CD4-positive, alpha-beta T cell treated with Interleukin-15 for 4 hours (primary cell): ENCODE measurements at regions not wholly inside any gene's neighbourhood (a gene's known extent, or its start where the extent isn't known, plus 50 kb on each side); places are given as distances from the start of the nearest gene placed in this dataset.

Experiments
- DNase-seq: peaks from one replicate; pipeline ENCODE4 v3.0.0-alpha.2; 2020; ENCODE audit warnings: low spot score

- DNase-seq: no peak
Observed at GRCh38 chr5:61790678-61791077, 458.6 kb downstream of the ZSWIM6 start.

- no peak for DNase-seq
Observed at GRCh38 chr5:61796773-61797172, 464.7 kb downstream of the ZSWIM6 start.

GRCh38 chr5:61800450-61800849 lies 468.4 kb downstream of the ZSWIM6 start:
- DNase-seq: no peak

- no peak for DNase-seq
Observed at GRCh38 chr5:61801174-61801573, 469.1 kb downstream of the ZSWIM6 start.

GRCh38 chr5:61802456-61802855 lies 470.4 kb downstream of the ZSWIM6 start:
- DNase-seq: no peak

- no peak for DNase-seq
Observed at GRCh38 chr5:61805101-61805500, 473.0 kb downstream of the ZSWIM6 start.

- no peak for DNase-seq
Observed at GRCh38 chr5:61806491-61807020, 474.5 kb downstream of the ZSWIM6 start.

GRCh38 chr5:61808091-61808490 lies 476.0 kb downstream of the ZSWIM6 start:
- DNase-seq: no peak

- DNase-seq: no peak
Observed at GRCh38 chr5:61808909-61809308, 476.9 kb downstream of the ZSWIM6 start.

GRCh38 chr5:61809651-61810050 lies 477.6 kb downstream of the ZSWIM6 start:
- no peak for DNase-seq

GRCh38 chr5:61811052-61811451 lies 479.0 kb downstream of the ZSWIM6 start:
- DNase-seq: no peak

GRCh38 chr5:61813361-61813760 lies 481.3 kb downstream of the ZSWIM6 start:
- no peak for DNase-seq

GRCh38 chr5:61815339-61815738 lies 483.3 kb downstream of the ZSWIM6 start:
- DNase-seq: no peak

- no peak for DNase-seq
Observed at GRCh38 chr5:61816146-61816545, 484.1 kb downstream of the ZSWIM6 start.

GRCh38 chr5:61816585-61817450 lies 484.8 kb downstream of the ZSWIM6 start:
- DNase-seq: no peak

GRCh38 chr5:61817472-61818326 lies 485.6 kb downstream of the ZSWIM6 start:
- DNase-seq: no peak

- no peak for DNase-seq
Observed at GRCh38 chr5:61820836-61821235, 485.2 kb upstream of the KIF2A start.

GRCh38 chr5:61821561-61821960 lies 484.4 kb upstream of the KIF2A start:
- DNase-seq: no peak

GRCh38 chr5:61822584-61822983 lies 483.4 kb upstream of the KIF2A start:
- no peak for DNase-seq

- no peak for DNase-seq
Observed at GRCh38 chr5:61823065-61823464, 482.9 kb upstream of the KIF2A start.

GRCh38 chr5:61823781-61824180 lies 482.2 kb upstream of the KIF2A start:
- no peak for DNase-seq

GRCh38 chr5:61824396-61824795 lies 481.6 kb upstream of the KIF2A start:
- DNase-seq: no peak

- DNase-seq: no peak
Observed at GRCh38 chr5:61827445-61827975, 478.5 kb upstream of the KIF2A start.
